ENCODE measurements at regions not wholly inside any gene's neighbourhood (a gene's known extent, or its start where the extent isn't known, plus 50 kb on each side); places are given as distances from the start of the nearest gene placed in this dataset.

- DNase-seq (ENCODE audit: low spot score): no peak
- TF ChIP-seq CTCF (IDR thresholded peaks at IDR 0.05; ENCODE audit: extremely low read depth, missing control alignments): no peak
Observed at GRCh38 chr15:35654332-35654731, 108.4 kb upstream of the DPH6 start.

GRCh38 chr15:35657679-35658311 is 111.8 kb upstream of the DPH6 start:
- no peak for TF ChIP-seq CTCF (IDR thresholded peaks at IDR 0.05; ENCODE audit: extremely low read depth, missing control alignments)
- DNase-seq (ENCODE audit: low spot score): no peak

GRCh38 chr15:35663956-35664355 is 118.0 kb upstream of the DPH6 start:
- DNase-seq (ENCODE audit: low spot score): no peak
- no peak for TF ChIP-seq CTCF (IDR thresholded peaks at IDR 0.05; ENCODE audit: extremely low read depth, missing control alignments)

- TF ChIP-seq CTCF (IDR thresholded peaks at IDR 0.05; ENCODE audit: extremely low read depth, missing control alignments): no peak
- no peak for DNase-seq (ENCODE audit: low spot score)
Observed at GRCh38 chr15:35665896-35666536, 120.1 kb upstream of the DPH6 start.

GRCh38 chr15:35667908-35668307 is 121.9 kb upstream of the DPH6 start:
- DNase-seq (ENCODE audit: low spot score): no peak
- TF ChIP-seq CTCF (IDR thresholded peaks at IDR 0.05; ENCODE audit: extremely low read depth, missing control alignments): no peak

- TF ChIP-seq CTCF (IDR thresholded peaks at IDR 0.05; ENCODE audit: extremely low read depth, missing control alignments): no peak
- no peak for DNase-seq (ENCODE audit: low spot score)
Observed at GRCh38 chr15:35669021-35669420, 123.1 kb upstream of the DPH6 start.

GRCh38 chr15:35669432-35670045 is 123.6 kb upstream of the DPH6 start:
- DNase-seq (ENCODE audit: low spot score): no peak
- no peak for TF ChIP-seq CTCF (IDR thresholded peaks at IDR 0.05; ENCODE audit: extremely low read depth, missing control alignments)

Data from GM20000 (cell line).